GM12891 (cell line): ENCODE measurements at regions not wholly inside any gene's neighbourhood (a gene's known extent, or its start where the extent isn't known, plus 50 kb on each side); places are given as distances from the start of the nearest gene placed in this dataset.

ENCODE experiments used
- DNase-seq: peaks from one replicate; pipeline ENCODE4 v3.0.0; 2011; ENCODE audit warnings: low spot score; ENCODE audit not compliant: insufficient read length
- FAIRE-seq: peaks from 2 replicates; lab custom pipeline; 2011; peaks lifted over from hg19 to GRCh38; lab: Jason Lieb, UNC
- PAX5 ChIP-seq: IDR thresholded peaks from 2 replicates; pipeline ENCODE4 v1.6.1; 2011; ENCODE audit warnings: low read length, moderate library complexity, mild to moderate bottlenecking; ENCODE audit not compliant: insufficient read depth, severe bottlenecking
- POLR2A ChIP-seq: IDR thresholded peaks from 2 replicates; pipeline ENCODE4 v1.6.1; 2011; ENCODE audit warnings: low read depth, low read length, control low read depth
- POLR2AphosphoS5 ChIP-seq: IDR thresholded peaks from 2 replicates; pipeline ENCODE4 v1.6.1; 2011; ENCODE audit warnings: low read depth, low read length, control low read depth
- POU2F2 ChIP-seq: IDR thresholded peaks from 2 replicates; pipeline ENCODE4 v1.6.1; 2011; ENCODE audit warnings: low read depth, mild to moderate bottlenecking, control low read depth, low read length, moderate library complexity
- SPI1 ChIP-seq: IDR thresholded peaks from 2 replicates; pipeline ENCODE4 v1.6.1; 2011; ENCODE audit warnings: low read depth, low read length, control low read depth
- TAF1 ChIP-seq: IDR thresholded peaks from 2 replicates; pipeline ENCODE4 v1.6.1; 2011; ENCODE audit warnings: low read depth, low read length, control low read depth

DNA sequence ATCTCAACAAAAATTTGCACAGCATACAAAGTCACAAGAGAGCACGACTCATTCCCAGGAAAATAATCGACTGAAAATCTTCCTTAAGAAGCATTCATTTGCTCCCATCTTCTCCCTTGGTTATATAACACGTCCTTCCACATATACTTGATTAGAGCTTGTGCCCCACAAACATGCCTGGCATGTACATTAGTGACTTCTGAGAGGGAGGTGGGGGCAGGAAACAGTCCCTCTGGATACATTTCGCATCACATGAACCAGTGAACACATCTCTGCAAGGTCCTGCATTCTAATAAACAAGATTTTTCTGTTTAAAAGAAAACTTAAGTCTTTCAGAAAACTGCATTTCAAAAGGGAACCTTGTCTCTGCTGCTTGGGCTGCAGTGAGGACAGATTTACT lies 54.1 kb upstream of the IGLL5 start:
- TF ChIP-seq PAX5, result no peak
- DNase-seq, result no peak
- no peak for FAIRE-seq

- TF ChIP-seq POLR2AphosphoS5 (no peak), POU2F2 (no peak), TAF1 (no peak), SPI1 (no peak), PAX5 (no peak), POLR2A (no peak)
- no peak for DNase-seq
Observed at GRCh38 chr22:22834204-22834603, 53.4 kb upstream of the IGLL5 start.

DNA sequence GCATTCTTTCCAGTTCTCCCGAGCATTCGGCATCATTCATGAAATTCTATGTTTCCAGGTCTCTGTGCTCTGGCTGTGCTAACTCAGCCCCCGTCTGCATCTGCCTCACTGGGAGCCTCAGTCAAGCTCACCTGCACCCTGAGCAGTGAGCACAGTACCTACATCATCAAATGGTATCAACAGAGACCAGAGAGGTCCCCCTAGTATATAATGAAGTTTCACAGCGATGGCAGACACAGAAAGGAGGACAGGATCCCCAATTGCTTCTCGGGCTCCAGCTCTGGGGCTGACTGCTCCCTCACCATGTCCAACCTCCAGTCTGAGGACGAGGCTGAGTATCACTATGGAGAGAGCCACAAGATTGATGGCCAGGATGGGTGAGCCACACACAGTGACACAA lies 52.8 kb upstream of the IGLL5 start:
- TF ChIP-seq TAF1 (no peak), SPI1 (no peak), PAX5 (no peak), POLR2A (no peak), POU2F2 (no peak), POLR2AphosphoS5 (no peak)
- FAIRE-seq (no peak), DNase-seq (no peak)

More at GRCh38 chr22:22834204-22834603, 53.4 kb upstream of the IGLL5 start:
- FAIRE-seq, result no peak

- no peak for TF ChIP-seq POLR2A
- TF ChIP-seq SPI1, result no peak
- no peak for TF ChIP-seq PAX5
- no peak for TF ChIP-seq POLR2AphosphoS5
- TF ChIP-seq POU2F2, result no peak
- no peak for TF ChIP-seq TAF1
- no peak for FAIRE-seq
Observed at GRCh38 chr22:22835242-22835641, 52.4 kb upstream of the IGLL5 start.

GRCh38 chr22:22835771-22836291 lies 51.8 kb upstream of the IGLL5 start:
- TF ChIP-seq PAX5, result no peak
- TF ChIP-seq POU2F2, result no peak
- TF ChIP-seq POLR2A, result no peak
- no peak for TF ChIP-seq SPI1
- no peak for TF ChIP-seq POLR2AphosphoS5
- TF ChIP-seq TAF1, result no peak
- FAIRE-seq, result no peak
- no peak for DNase-seq

More at GRCh38 chr22:22835242-22835641, 52.4 kb upstream of the IGLL5 start:
- no peak for DNase-seq

GRCh38 chr22:22836635-22837034 lies 51.0 kb upstream of the IGLL5 start:
- DNase-seq (no peak), FAIRE-seq (peak; percentile 9)
- no peak for TF ChIP-seq TAF1
- TF ChIP-seq SPI1, result no peak
- no peak for TF ChIP-seq POU2F2
- no peak for TF ChIP-seq PAX5
